ENCODE measurements at regions not wholly inside any gene's neighbourhood (a gene's known extent, or its start where the extent isn't known, plus 50 kb on each side); places are given as distances from the start of the nearest gene placed in this dataset.

DNA sequence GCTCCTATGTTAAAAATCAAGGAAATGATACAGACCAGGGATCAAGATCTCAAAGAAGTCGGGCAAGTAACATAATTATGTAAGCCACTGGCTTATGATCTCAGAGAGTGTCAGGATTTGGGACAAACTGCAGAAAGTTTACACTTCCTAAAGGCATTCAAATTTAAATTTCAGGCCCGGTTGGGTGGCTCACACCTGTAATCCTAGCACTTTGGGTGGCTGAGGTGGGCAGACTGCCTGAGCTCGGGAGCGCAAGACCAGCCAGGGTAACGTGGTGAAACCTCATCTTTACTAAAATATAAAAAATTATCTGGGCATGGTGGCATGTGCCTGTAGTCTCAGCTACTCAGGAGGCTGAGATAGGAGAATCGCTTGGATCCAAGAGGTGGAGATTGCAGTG, 124.4 kb upstream of the UBE2E2 start:
- H3K9me3 Mint-ChIP-seq = peaks cover 4% of the 10 kb centered on the region
- H3K27me3 Mint-ChIP-seq (ENCODE audit: low read depth) = peaks cover 27% of the 10 kb centered on the region
- ATAC-seq (peak; percentile 58), DNase-seq (ENCODE audit: low spot score) (no peak)
- H3K27ac Mint-ChIP-seq = 0 out of 2 replicates have a peak overlapping the region, but pooled peaks have one; percentile 14
- ChIA-PET POLR2A (interaction anchor here (0.6 kb wide), 2 partner anchors 161 to 653 kb away, joined by 5 read pairs; no protein-coding TSS in a partner anchor), CTCF (interaction anchor here (0.6 kb wide), 1 partner anchor 56 kb away, joined by 3 read pairs; no protein-coding TSS in a partner anchor)
- H3K4me3 Mint-ChIP-seq = peak overlapping the region; percentile 6; the same call in 1 of the 2 replicates
- H3K36me3 Mint-ChIP-seq = no peaks in the 10 kb centered on the region
- H3K4me1 Mint-ChIP-seq = peaks cover 37% of the 10 kb centered on the region
- TF ChIP-seq MYBL2 (CRISPR knock-in tag; IDR thresholded peaks at IDR 0.05) (no peak), RORB (CRISPR knock-in tag; IDR thresholded peaks at IDR 0.05) (no peak), TP53 (CRISPR knock-in tag; IDR thresholded peaks at IDR 0.05) (no peak)

DNA sequence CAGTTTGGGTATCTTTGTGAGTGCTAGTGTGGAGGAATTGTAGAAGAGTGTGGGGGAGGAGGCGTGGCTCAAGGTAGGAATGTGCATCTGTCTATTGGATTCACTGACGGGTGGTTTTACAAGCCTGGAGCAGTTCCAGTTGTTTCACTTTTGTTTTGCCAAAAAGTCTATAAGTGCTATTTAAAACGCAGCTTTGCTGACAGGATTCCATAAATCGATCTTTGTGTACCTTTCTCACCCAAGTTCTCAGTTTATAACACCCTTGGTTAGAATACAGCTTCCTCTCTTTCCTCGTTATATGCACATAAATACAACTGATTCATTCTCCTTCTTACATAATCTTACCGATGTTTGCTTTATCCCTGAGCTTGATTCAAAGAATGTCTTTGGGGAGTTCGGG, 123.2 kb upstream of the UBE2E2 start:
- no peak for DNase-seq (ENCODE audit: low spot score)
- H3K4me3 Mint-ChIP-seq = no peak overlapping the region
- H3K27me3 Mint-ChIP-seq (ENCODE audit: low read depth) = peaks cover 25% of the 10 kb centered on the region
- H3K9me3 Mint-ChIP-seq = peaks cover 4% of the 10 kb centered on the region
- TF ChIP-seq SMAD3 (CRISPR knock-in tag; IDR thresholded peaks at IDR 0.05; ENCODE audit: borderline replicate concordance) (no peak), ZNF671 (CRISPR knock-in tag; IDR thresholded peaks at IDR 0.05) (no peak), ZNF219 (CRISPR knock-in tag; IDR thresholded peaks at IDR 0.05; ENCODE audit: borderline replicate concordance) (no peak), ELF4 (CRISPR knock-in tag; IDR thresholded peaks at IDR 0.05; ENCODE audit: low read depth) (no peak), NFE2L1 (CRISPR knock-in tag; IDR thresholded peaks at IDR 0.05) (no peak), KAT7 (CRISPR knock-in tag; IDR thresholded peaks at IDR 0.05; ENCODE audit: borderline replicate concordance) (no peak), TEAD1 (CRISPR knock-in tag; IDR thresholded peaks at IDR 0.05) (no peak)
- TF ChIP-seq, protein P1, sequence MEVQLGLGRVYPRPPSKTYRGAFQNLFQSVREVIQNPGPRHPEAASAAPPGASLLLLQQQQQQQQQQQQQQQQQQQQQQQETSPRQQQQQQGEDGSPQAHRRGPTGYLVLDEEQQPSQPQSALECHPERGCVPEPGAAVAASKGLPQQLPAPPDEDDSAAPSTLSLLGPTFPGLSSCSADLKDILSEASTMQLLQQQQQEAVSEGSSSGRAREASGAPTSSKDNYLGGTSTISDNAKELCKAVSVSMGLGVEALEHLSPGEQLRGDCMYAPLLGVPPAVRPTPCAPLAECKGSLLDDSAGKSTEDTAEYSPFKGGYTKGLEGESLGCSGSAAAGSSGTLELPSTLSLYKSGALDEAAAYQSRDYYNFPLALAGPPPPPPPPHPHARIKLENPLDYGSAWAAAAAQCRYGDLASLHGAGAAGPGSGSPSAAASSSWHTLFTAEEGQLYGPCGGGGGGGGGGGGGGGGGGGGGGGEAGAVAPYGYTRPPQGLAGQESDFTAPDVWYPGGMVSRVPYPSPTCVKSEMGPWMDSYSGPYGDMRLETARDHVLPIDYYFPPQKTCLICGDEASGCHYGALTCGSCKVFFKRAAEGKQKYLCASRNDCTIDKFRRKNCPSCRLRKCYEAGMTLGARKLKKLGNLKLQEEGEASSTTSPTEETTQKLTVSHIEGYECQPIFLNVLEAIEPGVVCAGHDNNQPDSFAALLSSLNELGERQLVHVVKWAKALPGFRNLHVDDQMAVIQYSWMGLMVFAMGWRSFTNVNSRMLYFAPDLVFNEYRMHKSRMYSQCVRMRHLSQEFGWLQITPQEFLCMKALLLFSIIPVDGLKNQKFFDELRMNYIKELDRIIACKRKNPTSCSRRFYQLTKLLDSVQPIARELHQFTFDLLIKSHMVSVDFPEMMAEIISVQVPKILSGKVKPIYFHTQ (CRISPR knock-in tag; IDR thresholded peaks at IDR 0.05) = no peak
- TF ChIP-seq, protein P2, sequence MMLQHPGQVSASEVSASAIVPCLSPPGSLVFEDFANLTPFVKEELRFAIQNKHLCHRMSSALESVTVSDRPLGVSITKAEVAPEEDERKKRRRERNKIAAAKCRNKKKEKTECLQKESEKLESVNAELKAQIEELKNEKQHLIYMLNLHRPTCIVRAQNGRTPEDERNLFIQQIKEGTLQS (CRISPR knock-in tag; conservative IDR thresholded peaks at IDR 0.05) = no peak
- TF ChIP-seq, protein P3, sequence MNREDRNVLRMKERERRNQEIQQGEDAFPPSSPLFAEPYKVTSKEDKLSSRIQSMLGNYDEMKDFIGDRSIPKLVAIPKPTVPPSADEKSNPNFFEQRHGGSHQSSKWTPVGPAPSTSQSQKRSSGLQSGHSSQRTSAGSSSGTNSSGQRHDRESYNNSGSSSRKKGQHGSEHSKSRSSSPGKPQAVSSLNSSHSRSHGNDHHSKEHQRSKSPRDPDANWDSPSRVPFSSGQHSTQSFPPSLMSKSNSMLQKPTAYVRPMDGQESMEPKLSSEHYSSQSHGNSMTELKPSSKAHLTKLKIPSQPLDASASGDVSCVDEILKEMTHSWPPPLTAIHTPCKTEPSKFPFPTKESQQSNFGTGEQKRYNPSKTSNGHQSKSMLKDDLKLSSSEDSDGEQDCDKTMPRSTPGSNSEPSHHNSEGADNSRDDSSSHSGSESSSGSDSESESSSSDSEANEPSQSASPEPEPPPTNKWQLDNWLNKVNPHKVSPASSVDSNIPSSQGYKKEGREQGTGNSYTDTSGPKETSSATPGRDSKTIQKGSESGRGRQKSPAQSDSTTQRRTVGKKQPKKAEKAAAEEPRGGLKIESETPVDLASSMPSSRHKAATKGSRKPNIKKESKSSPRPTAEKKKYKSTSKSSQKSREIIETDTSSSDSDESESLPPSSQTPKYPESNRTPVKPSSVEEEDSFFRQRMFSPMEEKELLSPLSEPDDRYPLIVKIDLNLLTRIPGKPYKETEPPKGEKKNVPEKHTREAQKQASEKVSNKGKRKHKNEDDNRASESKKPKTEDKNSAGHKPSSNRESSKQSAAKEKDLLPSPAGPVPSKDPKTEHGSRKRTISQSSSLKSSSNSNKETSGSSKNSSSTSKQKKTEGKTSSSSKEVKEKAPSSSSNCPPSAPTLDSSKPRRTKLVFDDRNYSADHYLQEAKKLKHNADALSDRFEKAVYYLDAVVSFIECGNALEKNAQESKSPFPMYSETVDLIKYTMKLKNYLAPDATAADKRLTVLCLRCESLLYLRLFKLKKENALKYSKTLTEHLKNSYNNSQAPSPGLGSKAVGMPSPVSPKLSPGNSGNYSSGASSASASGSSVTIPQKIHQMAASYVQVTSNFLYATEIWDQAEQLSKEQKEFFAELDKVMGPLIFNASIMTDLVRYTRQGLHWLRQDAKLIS (CRISPR knock-in tag; IDR thresholded peaks at IDR 0.05; ENCODE audit: borderline replicate concordance) = no peak
- ChIA-PET CTCF (no interaction called here), POLR2A (no interaction called here)
- H3K4me1 Mint-ChIP-seq = peaks cover 37% of the 10 kb centered on the region
- H3K27ac Mint-ChIP-seq = no peak overlapping the region
- no peaks in the 10 kb centered on the region for H3K36me3 Mint-ChIP-seq
- peak; percentile 31 for ATAC-seq

DNA sequence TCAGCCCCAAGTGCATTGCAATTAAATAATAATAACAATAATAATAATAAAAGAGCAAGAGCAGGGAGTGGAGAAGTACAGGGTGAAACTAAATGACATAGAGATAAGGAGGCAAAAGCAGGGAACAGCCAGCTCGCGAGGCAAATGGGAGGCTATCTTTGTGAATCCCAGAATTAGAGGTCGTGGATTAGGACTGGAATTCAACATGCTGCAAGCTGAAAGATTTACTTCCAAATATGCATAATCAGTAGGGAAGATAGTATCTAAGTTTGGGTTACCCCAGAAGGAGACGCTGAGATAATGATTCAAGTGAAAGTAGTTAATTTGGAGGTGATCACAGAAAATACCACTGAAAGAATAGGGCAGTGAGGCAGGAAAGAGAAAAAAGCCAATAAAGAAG, 119.4 kb upstream of the UBE2E2 start:
- DNase-seq (ENCODE audit: low spot score) (no peak), ATAC-seq (no peak)
- ChIA-PET CTCF (no interaction called here), POLR2A (no interaction called here)
- H3K27me3 Mint-ChIP-seq (ENCODE audit: low read depth) = 0 out of 2 replicates have a peak, but pooled peaks cover 4% of the 10 kb centered on the region
- H3K36me3 Mint-ChIP-seq = no peaks in the 10 kb centered on the region
- peaks cover 4% of the 10 kb centered on the region for H3K9me3 Mint-ChIP-seq
- H3K4me1 Mint-ChIP-seq = peaks cover 18% of the 10 kb centered on the region
- H3K4me3 Mint-ChIP-seq = no peak overlapping the region
- no peak overlapping the region for H3K27ac Mint-ChIP-seq
- TF ChIP-seq FOXP1 (CRISPR knock-in tag; IDR thresholded peaks at IDR 0.05; ENCODE audit: borderline replicate concordance) = no peak
- TF ChIP-seq, protein P4, sequence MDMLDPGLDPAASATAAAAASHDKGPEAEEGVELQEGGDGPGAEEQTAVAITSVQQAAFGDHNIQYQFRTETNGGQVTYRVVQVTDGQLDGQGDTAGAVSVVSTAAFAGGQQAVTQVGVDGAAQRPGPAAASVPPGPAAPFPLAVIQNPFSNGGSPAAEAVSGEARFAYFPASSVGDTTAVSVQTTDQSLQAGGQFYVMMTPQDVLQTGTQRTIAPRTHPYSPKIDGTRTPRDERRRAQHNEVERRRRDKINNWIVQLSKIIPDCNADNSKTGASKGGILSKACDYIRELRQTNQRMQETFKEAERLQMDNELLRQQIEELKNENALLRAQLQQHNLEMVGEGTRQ (CRISPR knock-in tag; IDR thresholded peaks at IDR 0.05) = no peak
- TF ChIP-seq TEAD1 (CRISPR knock-in tag; IDR thresholded peaks at IDR 0.05) = no peak
- no peak for TF ChIP-seq ELF4 (CRISPR knock-in tag; IDR thresholded peaks at IDR 0.05; ENCODE audit: low read depth)
- TF ChIP-seq MXD4 (CRISPR knock-in tag; IDR thresholded peaks at IDR 0.05; ENCODE audit: borderline replicate concordance) = no peak
- TF ChIP-seq ZNF671 (CRISPR knock-in tag; IDR thresholded peaks at IDR 0.05) = no peak
- TF ChIP-seq, protein P2 (CRISPR knock-in tag; conservative IDR thresholded peaks at IDR 0.05) = no peak
- TF ChIP-seq JAZF1 (CRISPR knock-in tag; IDR thresholded peaks at IDR 0.05) = no peak
- no peak for TF ChIP-seq ZBTB21 (CRISPR knock-in tag; IDR thresholded peaks at IDR 0.05; ENCODE audit: borderline replicate concordance)
- no peak for TF ChIP-seq ETV6 (CRISPR knock-in tag; IDR thresholded peaks at IDR 0.05)
- no peak for TF ChIP-seq PRRX2 (CRISPR knock-in tag; IDR thresholded peaks at IDR 0.05)
- TF ChIP-seq, protein P5, sequence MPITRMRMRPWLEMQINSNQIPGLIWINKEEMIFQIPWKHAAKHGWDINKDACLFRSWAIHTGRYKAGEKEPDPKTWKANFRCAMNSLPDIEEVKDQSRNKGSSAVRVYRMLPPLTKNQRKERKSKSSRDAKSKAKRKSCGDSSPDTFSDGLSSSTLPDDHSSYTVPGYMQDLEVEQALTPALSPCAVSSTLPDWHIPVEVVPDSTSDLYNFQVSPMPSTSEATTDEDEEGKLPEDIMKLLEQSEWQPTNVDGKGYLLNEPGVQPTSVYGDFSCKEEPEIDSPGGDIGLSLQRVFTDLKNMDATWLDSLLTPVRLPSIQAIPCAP (CRISPR knock-in tag; IDR thresholded peaks at IDR 0.05) = no peak
- TF ChIP-seq ZNF138 (CRISPR knock-in tag; conservative IDR thresholded peaks at IDR 0.05) = no peak
- TF ChIP-seq SMAD3 (CRISPR knock-in tag; IDR thresholded peaks at IDR 0.05; ENCODE audit: borderline replicate concordance) = no peak
- no peak for TF ChIP-seq RORB (CRISPR knock-in tag; IDR thresholded peaks at IDR 0.05)

All from WTC11 (cell line).